H1 (cell line): ENCODE measurements at regions not wholly inside any gene's neighbourhood (a gene's known extent, or its start where the extent isn't known, plus 50 kb on each side); places are given as distances from the start of the nearest gene placed in this dataset.

ENCODE experiments used
- YY1 ChIP-seq: IDR thresholded peaks from 2 replicates; pipeline ENCODE4 v1.6.1; 2011; ENCODE audit warnings: low read depth, mild to moderate bottlenecking, low read length
- ZNF274 ChIP-seq: IDR thresholded peaks from 2 replicates; pipeline ENCODE4 v1.7.0; 2012; ENCODE audit warnings: low read length, borderline replicate concordance; ENCODE audit errors: extremely low read depth

DNA sequence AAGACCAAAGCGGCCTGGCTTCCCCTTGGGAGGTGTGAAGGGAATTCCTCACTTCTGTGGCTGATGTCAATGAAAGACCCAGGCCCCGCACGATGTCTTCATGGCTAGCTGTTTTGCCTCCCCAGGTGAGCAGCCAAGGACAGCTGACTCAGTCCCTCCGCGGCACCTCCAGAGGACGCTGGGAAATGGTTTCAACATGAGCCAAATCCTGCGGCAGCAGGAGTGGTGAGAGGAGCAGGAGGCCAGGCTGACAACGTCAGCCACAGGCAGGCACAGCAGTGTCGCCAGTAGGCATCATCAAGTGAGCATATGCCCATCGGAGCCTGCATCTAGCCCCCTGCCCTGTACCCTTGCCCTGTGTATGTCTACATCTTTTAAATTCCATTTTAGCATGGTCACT is 156.4 kb upstream of the RAB6C start:
- no peak for TF ChIP-seq ZNF274
- TF ChIP-seq YY1: no peak
